ENCODE measurements at regions not wholly inside any gene's neighbourhood (a gene's known extent, or its start where the extent isn't known, plus 50 kb on each side); places are given as distances from the start of the nearest gene placed in this dataset.

- H3K9ac ChIP-seq (ENCODE audit: control insufficient read depth, insufficient read depth, low read length), result no peak overlapping the region
- DNase-seq (ENCODE audit: low read depth, low spot score), result no peak
- in situ Hi-C loops (cut with MboI), result no loop called here
- intact Hi-C loops (cut with micrococcal nuclease; ENCODE audit: unreplicated experiment), result no loop called here
- TF ChIP-seq BHLHE40 (IDR thresholded peaks at IDR 0.05; ENCODE audit: borderline replicate concordance in 1 of 2, low read depth in 2 of 2, low read length in 1 of 2) (no peak), BMI1 (IDR thresholded peaks at IDR 0.05; ENCODE audit: borderline replicate concordance) (no peak), MYC (IDR thresholded peaks at IDR 0.05; ENCODE audit: insufficient read depth, insufficient read length, insufficient replicate concordance, low read length, severe bottlenecking) (no peak), PAX5 (IDR thresholded peaks at IDR 0.05; ENCODE audit: borderline replicate concordance, low read depth, low read length) (no peak), MLLT1 (IDR thresholded peaks at IDR 0.05) (no peak), ETV6 (conservative IDR thresholded peaks at IDR 0.05 in 1 of 2, IDR thresholded peaks at IDR 0.05 in 1 of 2; ENCODE audit: borderline replicate concordance in 1 of 2, low read depth in 1 of 2) (no peak), STAT3 (IDR thresholded peaks at IDR 0.05; ENCODE audit: low read depth, low read length) (no peak), KLF5 (IDR thresholded peaks at IDR 0.05; ENCODE audit: partially characterized antibody) (no peak), HDGF (IDR thresholded peaks at IDR 0.05) (no peak), YY1 (IDR thresholded peaks at IDR 0.05; ENCODE audit: low read depth, low read length) (no peak), RCOR1 (conservative IDR thresholded peaks at IDR 0.05; ENCODE audit: low read depth, low read length) (no peak), SREBF2 (IDR thresholded peaks at IDR 0.05; ENCODE audit: low read length) (no peak), HDAC6 (IDR thresholded peaks at IDR 0.05; ENCODE audit: unreplicated experiment) (no peak), RAD21 (IDR thresholded peaks at IDR 0.05; ENCODE audit: insufficient read depth, low read depth, low read length) (no peak)
- TF ChIP-seq, protein P1, sequence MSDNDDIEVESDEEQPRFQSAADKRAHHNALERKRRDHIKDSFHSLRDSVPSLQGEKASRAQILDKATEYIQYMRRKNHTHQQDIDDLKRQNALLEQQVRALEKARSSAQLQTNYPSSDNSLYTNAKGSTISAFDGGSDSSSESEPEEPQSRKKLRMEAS (IDR thresholded peaks at IDR 0.05; ENCODE audit: low read depth, low read length), result no peak
- TF ChIP-seq, protein P2, sequence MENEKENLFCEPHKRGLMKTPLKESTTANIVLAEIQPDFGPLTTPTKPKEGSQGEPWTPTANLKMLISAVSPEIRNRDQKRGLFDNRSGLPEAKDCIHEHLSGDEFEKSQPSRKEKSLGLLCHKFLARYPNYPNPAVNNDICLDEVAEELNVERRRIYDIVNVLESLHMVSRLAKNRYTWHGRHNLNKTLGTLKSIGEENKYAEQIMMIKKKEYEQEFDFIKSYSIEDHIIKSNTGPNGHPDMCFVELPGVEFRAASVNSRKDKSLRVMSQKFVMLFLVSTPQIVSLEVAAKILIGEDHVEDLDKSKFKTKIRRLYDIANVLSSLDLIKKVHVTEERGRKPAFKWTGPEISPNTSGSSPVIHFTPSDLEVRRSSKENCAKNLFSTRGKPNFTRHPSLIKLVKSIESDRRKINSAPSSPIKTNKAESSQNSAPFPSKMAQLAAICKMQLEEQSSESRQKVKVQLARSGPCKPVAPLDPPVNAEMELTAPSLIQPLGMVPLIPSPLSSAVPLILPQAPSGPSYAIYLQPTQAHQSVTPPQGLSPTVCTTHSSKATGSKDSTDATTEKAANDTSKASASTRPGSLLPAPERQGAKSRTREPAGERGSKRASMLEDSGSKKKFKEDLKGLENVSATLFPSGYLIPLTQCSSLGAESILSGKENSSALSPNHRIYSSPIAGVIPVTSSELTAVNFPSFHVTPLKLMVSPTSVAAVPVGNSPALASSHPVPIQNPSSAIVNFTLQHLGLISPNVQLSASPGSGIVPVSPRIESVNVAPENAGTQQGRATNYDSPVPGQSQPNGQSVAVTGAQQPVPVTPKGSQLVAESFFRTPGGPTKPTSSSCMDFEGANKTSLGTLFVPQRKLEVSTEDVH (IDR thresholded peaks at IDR 0.05; ENCODE audit: low read depth, partially characterized antibody), result no peak
- TF ChIP-seq, protein P3, sequence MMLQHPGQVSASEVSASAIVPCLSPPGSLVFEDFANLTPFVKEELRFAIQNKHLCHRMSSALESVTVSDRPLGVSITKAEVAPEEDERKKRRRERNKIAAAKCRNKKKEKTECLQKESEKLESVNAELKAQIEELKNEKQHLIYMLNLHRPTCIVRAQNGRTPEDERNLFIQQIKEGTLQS (IDR thresholded peaks at IDR 0.05; ENCODE audit: borderline replicate concordance, extremely low read depth, low read depth, low read length), result no peak
- no TSS peak for BruUV-seq (replicated peaks)
- ChIA-PET CTCF (no interaction called here), SMC1A (ENCODE audit: uncharacterized antibody, unreplicated experiment) (no interaction called here), POLR2A (no interaction called here), RAD21 (ENCODE audit: unreplicated experiment) (no interaction called here)
- no peaks in the 10 kb centered on the region for H3K27me3 ChIP-seq (replicated peaks in 1 of 2; ENCODE audit: control insufficient read depth in 2 of 2, insufficient read depth in 2 of 2, low read length in 1 of 2)
- H3K4me1 ChIP-seq (ENCODE audit: control insufficient read depth, insufficient read depth, low read length), result no peaks in the 10 kb centered on the region
- no peaks in the 10 kb centered on the region for H3K36me3 ChIP-seq (ENCODE audit: control insufficient read depth in 2 of 2, insufficient read depth in 2 of 2, low read length in 1 of 2)
- H3K9me3 ChIP-seq (replicated peaks; ENCODE audit: control insufficient read depth, insufficient read depth, low read length), result no peaks in the 10 kb centered on the region
- no peak overlapping the region for H3K4me3 ChIP-seq
- H2AFZ ChIP-seq (ENCODE audit: control insufficient read depth, low read depth, low read length), result no peak overlapping the region
- FAIRE-seq, result no peak
- WGBS (ENCODE audit: insufficient coverage, insufficient replicate concordance, low lambda C conversion rate, missing lambda C conversion rate), result 55% methylated on average over 4 of the region's 4 CpGs
- ATAC-seq, result no peak
- no peaks in the 10 kb centered on the region for H4K20me1 ChIP-seq (ENCODE audit: control insufficient read depth, insufficient read depth)
- H3K27ac ChIP-seq (ENCODE audit: control insufficient read depth, insufficient read depth), result no peak overlapping the region
- no peaks in the 10 kb centered on the region for H3K79me2 ChIP-seq (ENCODE audit: control insufficient read depth, insufficient read depth, low read length)
- H3K4me2 ChIP-seq (ENCODE audit: control insufficient read depth, insufficient read depth), result no peak overlapping the region
These were observed 431.6 kb upstream of the C9orf72 start for GRCh38 chr9:28004900-28005299.
